Keratinocyte (primary cell): ENCODE measurements at regions not wholly inside any gene's neighbourhood (a gene's known extent, or its start where the extent isn't known, plus 50 kb on each side); places are given as distances from the start of the nearest gene placed in this dataset.

Experiments used
- DNase-seq: peaks from one replicate; pipeline ENCODE4 v3.0.0-alpha.2; 2011; ENCODE audit warnings: low read depth, missing footprints, low spot score
- FAIRE-seq: peaks from 2 replicates; lab custom pipeline; 2011; peaks lifted over from hg19 to GRCh38; lab: Jason Lieb, UNC
- H2AFZ ChIP-seq: 2 replicates; pipeline ENCODE4 v1.6.0; 2012; ENCODE audit warnings: low read length, control low read depth, inconsistent platforms; ENCODE audit not compliant: control insufficient read depth
- H3K27ac ChIP-seq: 2 replicates; pipeline ENCODE4 v1.5.1; 2011; ENCODE audit warnings: low read length; ENCODE audit not compliant: control insufficient read depth, insufficient read depth
- H3K27me3 ChIP-seq: 3 replicates; pipeline ENCODE4 v1.6.0; 2011; ENCODE audit warnings: low read length; ENCODE audit not compliant: control insufficient read depth, insufficient read depth; ENCODE audit errors: extremely low read depth
- H3K36me3 ChIP-seq, 2 experiments: 2 replicates in 1 of 2; 3 replicates in 1 of 2; pipeline ENCODE4 v1.5.1; 2011; ENCODE audit warnings: low read length in 2 of 2, mild to moderate bottlenecking in 1 of 2; ENCODE audit not compliant: control insufficient read depth in 2 of 2, insufficient read depth in 2 of 2; ENCODE audit errors: extremely low read depth in 1 of 2
- H3K4me1 ChIP-seq: 3 replicates; pipeline ENCODE4 v1.5.1; 2011; ENCODE audit warnings: low read length; ENCODE audit not compliant: control insufficient read depth, insufficient read depth; ENCODE audit errors: extremely low read depth
- H3K4me2 ChIP-seq: 3 replicates; pipeline ENCODE4 v1.6.0; 2011; ENCODE audit warnings: low read depth, low read length; ENCODE audit not compliant: control insufficient read depth, insufficient read depth; ENCODE audit errors: extremely low read depth
- H3K4me3 ChIP-seq, 3 experiments: fragments of 200-600 bp in 1 of 3; sonication (generic) in 1 of 3; 2 replicates in 2 of 3; 3 replicates in 1 of 3; pipeline ENCODE4 v1.5.1; 2011 to 2016; ENCODE audit warnings: low read length in 3 of 3, mild to moderate bottlenecking in 3 of 3, control low read depth in 2 of 3, inconsistent platforms in 1 of 3, low read depth in 1 of 3, mixed read lengths in 1 of 3, mixed run types in 1 of 3, moderate library complexity in 1 of 3; ENCODE audit not compliant: control insufficient read depth in 2 of 3, insufficient read depth in 2 of 3; ENCODE audit errors: extremely low read depth in 1 of 3
- H3K79me2 ChIP-seq: 2 replicates; pipeline ENCODE4 v1.6.0; 2012; ENCODE audit warnings: low read length; ENCODE audit not compliant: control insufficient read depth, insufficient read depth
- H3K9ac ChIP-seq: 3 replicates; pipeline ENCODE4 v1.6.0; 2011; ENCODE audit warnings: low read length; ENCODE audit not compliant: control insufficient read depth, insufficient read depth; ENCODE audit errors: extremely low read depth
- H3K9me1 ChIP-seq: 3 replicates; pipeline ENCODE4 v1.6.0; 2011; ENCODE audit warnings: low read length; ENCODE audit not compliant: control insufficient read depth, insufficient read depth; ENCODE audit errors: extremely low read depth
- H3K9me3 ChIP-seq: 2 replicates; pipeline ENCODE4 v1.5.1; 2012; ENCODE audit warnings: low read depth, low read length; ENCODE audit not compliant: control insufficient read depth
- H4K20me1 ChIP-seq: 3 replicates; pipeline ENCODE4 v1.6.0; 2011; ENCODE audit warnings: low read length; ENCODE audit not compliant: control insufficient read depth, insufficient read depth; ENCODE audit errors: extremely low read depth
- EZH2 ChIP-seq: IDR thresholded peaks from one replicate; pipeline ENCODE4 v1.6.1; 2012; ENCODE audit warnings: inconsistent platforms, mild to moderate bottlenecking, low read length, moderate library complexity
- dilution Hi-C: fragments of 300-500 bp; cut with MboI; formaldehyde crosslinking; loops from one replicate; pipeline ENCODE4 v1.7.0; 2020; ENCODE audit warnings: low sequenced_read_pairs; ENCODE audit not compliant: extremely low pct_ligation_motif_present
- TF ChIP-seq, protein P1 (sequence below), 3 experiments: IDR thresholded peaks in 1 of 3; conservative IDR thresholded peaks in 1 of 3; optimal IDR thresholded peaks in 1 of 3; 2 replicates in 2 of 3; 3 replicates in 1 of 3; pipeline versions ENCODE3 to v1.5.1; 2011; ENCODE audit warnings: low read length in 3 of 3, mild to moderate bottlenecking in 3 of 3, moderate library complexity in 2 of 3, control low read depth in 1 of 3, inconsistent platforms in 1 of 3; ENCODE audit not compliant: insufficient read depth in 2 of 3; ENCODE audit errors: extremely low read depth in 1 of 3

DNA sequence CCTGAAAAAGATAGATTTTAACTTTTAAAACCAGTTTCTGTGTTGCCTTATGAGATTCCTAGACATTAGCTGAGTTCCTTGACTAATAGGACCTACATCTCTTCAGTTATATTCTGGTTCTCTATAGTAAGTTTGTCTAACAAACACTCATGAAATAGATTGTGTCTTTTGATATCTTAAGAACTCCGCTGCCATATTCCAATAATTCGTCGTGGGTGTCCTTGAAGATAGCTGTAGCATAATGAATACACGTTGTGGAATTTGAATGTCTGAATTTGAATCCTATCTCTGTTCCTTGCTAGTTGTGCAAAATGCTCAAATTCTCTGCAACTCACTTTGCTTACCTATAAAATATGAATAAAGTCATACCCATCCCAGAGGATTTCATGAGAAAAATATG, 176.8 kb upstream of the COL3A1 start:
- H2AFZ ChIP-seq = no peak overlapping the region
- H3K27me3 ChIP-seq = no peaks in the 10 kb centered on the region
- FAIRE-seq (no peak), DNase-seq (no peak)
- H3K9me3 ChIP-seq = no peaks in the 10 kb centered on the region
- TF ChIP-seq, protein P1, sequence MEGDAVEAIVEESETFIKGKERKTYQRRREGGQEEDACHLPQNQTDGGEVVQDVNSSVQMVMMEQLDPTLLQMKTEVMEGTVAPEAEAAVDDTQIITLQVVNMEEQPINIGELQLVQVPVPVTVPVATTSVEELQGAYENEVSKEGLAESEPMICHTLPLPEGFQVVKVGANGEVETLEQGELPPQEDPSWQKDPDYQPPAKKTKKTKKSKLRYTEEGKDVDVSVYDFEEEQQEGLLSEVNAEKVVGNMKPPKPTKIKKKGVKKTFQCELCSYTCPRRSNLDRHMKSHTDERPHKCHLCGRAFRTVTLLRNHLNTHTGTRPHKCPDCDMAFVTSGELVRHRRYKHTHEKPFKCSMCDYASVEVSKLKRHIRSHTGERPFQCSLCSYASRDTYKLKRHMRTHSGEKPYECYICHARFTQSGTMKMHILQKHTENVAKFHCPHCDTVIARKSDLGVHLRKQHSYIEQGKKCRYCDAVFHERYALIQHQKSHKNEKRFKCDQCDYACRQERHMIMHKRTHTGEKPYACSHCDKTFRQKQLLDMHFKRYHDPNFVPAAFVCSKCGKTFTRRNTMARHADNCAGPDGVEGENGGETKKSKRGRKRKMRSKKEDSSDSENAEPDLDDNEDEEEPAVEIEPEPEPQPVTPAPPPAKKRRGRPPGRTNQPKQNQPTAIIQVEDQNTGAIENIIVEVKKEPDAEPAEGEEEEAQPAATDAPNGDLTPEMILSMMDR (optimal IDR thresholded peaks at IDR 0.05 in 1 of 3, IDR thresholded peaks at IDR 0.05 in 1 of 3, conservative IDR thresholded peaks at IDR 0.05 in 1 of 3; ENCODE audit: extremely low read depth in 1 of 3, insufficient read depth in 2 of 3, low read length in 3 of 3) = no peak
- TF ChIP-seq EZH2 = no peak
- H3K79me2 ChIP-seq = no peaks in the 10 kb centered on the region
- no peak overlapping the region for H3K27ac ChIP-seq
- H3K4me1 ChIP-seq = no peaks in the 10 kb centered on the region
- H3K9ac ChIP-seq = no peak overlapping the region
- H3K4me2 ChIP-seq = no peak overlapping the region
- no peak overlapping the region for H3K4me3 ChIP-seq
- H4K20me1 ChIP-seq = no peaks in the 10 kb centered on the region
- H3K9me1 ChIP-seq = no peaks in the 10 kb centered on the region
- H3K36me3 ChIP-seq = no peaks in the 10 kb centered on the region
- dilution Hi-C loops = no loop called here

DNA sequence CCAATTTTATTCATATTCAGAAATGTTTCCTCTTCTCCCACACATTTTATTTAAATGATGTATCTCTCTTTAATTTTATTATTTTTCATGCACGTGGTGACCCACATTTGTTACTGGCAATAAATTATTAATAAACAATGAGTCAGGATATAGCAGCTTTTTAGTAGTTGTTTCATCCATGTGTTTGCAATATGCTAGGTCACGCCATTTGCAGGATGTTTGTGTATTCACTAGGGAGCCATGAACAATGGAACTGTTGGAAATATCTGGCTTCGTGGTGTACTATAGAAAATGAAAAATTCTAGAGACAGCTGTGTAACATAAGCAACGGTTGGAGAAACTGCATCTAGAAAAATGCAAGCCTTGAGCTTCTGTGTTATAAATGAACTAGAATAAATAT, 176.0 kb upstream of the COL3A1 start:
- no peak for DNase-seq
- FAIRE-seq = no peak
- Histone ChIP-seq H3K4me3 (no peak overlapping the region), H3K27me3 (no peaks in the 10 kb centered on the region), H3K9me1 (no peaks in the 10 kb centered on the region), H2AFZ (no peak overlapping the region), H3K79me2 (no peaks in the 10 kb centered on the region), H4K20me1 (no peaks in the 10 kb centered on the region), H3K36me3 (no peaks in the 10 kb centered on the region), H3K27ac (no peak overlapping the region), H3K9me3 (no peaks in the 10 kb centered on the region), H3K4me2 (no peak overlapping the region), H3K4me1 (no peaks in the 10 kb centered on the region), H3K9ac (no peak overlapping the region)
- dilution Hi-C loops = no loop called here
- TF ChIP-seq, protein P1 (optimal IDR thresholded peaks at IDR 0.05 in 1 of 3, IDR thresholded peaks at IDR 0.05 in 1 of 3, conservative IDR thresholded peaks at IDR 0.05 in 1 of 3; ENCODE audit: extremely low read depth in 1 of 3, insufficient read depth in 2 of 3, low read length in 3 of 3) = no peak
- TF ChIP-seq EZH2 = no peak
